Breast epithelium (tissue), 3 donors: ENCODE measurements at regions not wholly inside any gene's neighbourhood (a gene's known extent, or its start where the extent isn't known, plus 50 kb on each side); places are given as distances from the start of the nearest gene placed in this dataset.

Experiments used
- POLR2A ChIP-seq: fragments of 450-650 bp; IDR thresholded peaks from one replicate; pipeline ENCODE4 v1.6.1; 2016; ENCODE audit warnings: antibody characterized with exemption, mild to moderate bottlenecking, moderate library complexity
- POLR2AphosphoS5 ChIP-seq, 3 donors: sonication (generic); formaldehyde crosslinking; IDR thresholded peaks; one replicate each; pipeline ENCODE4 v1.6.1; 2017; ENCODE audit warnings: antibody characterized with exemption in 3 of 3
- TF ChIP-seq, protein P1 (sequence below), 3 donors: fragments of 450-650 bp; IDR thresholded peaks; one replicate each; pipeline ENCODE4 v1.5.1; 2016 to 2017; ENCODE audit warnings: antibody characterized with exemption in 3 of 3, mild to moderate bottlenecking in 3 of 3, moderate library complexity in 3 of 3

DNA sequence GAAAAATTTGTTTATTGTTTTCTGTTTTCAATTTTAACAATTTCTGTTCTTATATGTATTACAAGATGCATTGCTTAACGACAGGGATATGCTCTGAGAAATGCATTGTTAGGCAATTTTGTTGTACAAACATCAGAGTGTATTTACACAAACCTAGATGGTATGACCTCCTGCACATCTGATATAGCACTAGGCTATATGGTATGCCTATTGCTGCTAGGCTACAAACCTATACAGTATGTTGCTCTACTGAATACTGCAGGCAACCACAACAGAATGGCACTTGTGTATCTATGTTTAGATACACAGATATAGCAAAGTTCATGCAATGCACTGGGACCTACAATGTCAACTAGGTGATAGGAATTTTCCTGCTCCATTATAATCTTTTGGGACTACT lies 70.1 kb downstream of the SUCNR1 start:
- TF ChIP-seq POLR2A: no peak
- TF ChIP-seq, protein P1, sequence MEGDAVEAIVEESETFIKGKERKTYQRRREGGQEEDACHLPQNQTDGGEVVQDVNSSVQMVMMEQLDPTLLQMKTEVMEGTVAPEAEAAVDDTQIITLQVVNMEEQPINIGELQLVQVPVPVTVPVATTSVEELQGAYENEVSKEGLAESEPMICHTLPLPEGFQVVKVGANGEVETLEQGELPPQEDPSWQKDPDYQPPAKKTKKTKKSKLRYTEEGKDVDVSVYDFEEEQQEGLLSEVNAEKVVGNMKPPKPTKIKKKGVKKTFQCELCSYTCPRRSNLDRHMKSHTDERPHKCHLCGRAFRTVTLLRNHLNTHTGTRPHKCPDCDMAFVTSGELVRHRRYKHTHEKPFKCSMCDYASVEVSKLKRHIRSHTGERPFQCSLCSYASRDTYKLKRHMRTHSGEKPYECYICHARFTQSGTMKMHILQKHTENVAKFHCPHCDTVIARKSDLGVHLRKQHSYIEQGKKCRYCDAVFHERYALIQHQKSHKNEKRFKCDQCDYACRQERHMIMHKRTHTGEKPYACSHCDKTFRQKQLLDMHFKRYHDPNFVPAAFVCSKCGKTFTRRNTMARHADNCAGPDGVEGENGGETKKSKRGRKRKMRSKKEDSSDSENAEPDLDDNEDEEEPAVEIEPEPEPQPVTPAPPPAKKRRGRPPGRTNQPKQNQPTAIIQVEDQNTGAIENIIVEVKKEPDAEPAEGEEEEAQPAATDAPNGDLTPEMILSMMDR (IDR thresholded peaks at IDR 0.05): no peak
- TF ChIP-seq POLR2AphosphoS5 (IDR thresholded peaks at IDR 0.05): no peak
